IPS-18a (cell line): ENCODE measurements at regions not wholly inside any gene's neighbourhood (a gene's known extent, or its start where the extent isn't known, plus 50 kb on each side); places are given as distances from the start of the nearest gene placed in this dataset.

Experiments used
- H3K27ac ChIP-seq: one replicate; pipeline ENCODE4 v1.5.1; 2013; ENCODE audit warnings: low read length
- H3K27me3 ChIP-seq: one replicate; pipeline ENCODE4 v1.6.1; 2013; ENCODE audit warnings: mild to moderate bottlenecking, low read length; ENCODE audit not compliant: control insufficient read depth, insufficient read depth
- H3K36me3 ChIP-seq: one replicate; pipeline ENCODE4 v1.6.1; 2013; ENCODE audit warnings: low read depth, low read length; ENCODE audit not compliant: control insufficient read depth
- H3K4me1 ChIP-seq: one replicate; pipeline ENCODE4 v1.6.1; 2013; ENCODE audit warnings: low read depth, low read length; ENCODE audit not compliant: control insufficient read depth
- H3K4me3 ChIP-seq: one replicate; pipeline ENCODE4 v1.5.1; 2013; ENCODE audit warnings: low read length
- H3K9ac ChIP-seq: one replicate; pipeline ENCODE4 v1.6.1; 2013; ENCODE audit warnings: mild to moderate bottlenecking, low read length, moderate library complexity
- H3K9me3 ChIP-seq: one replicate; pipeline ENCODE4 v1.6.1; 2013; ENCODE audit warnings: low read depth, low read length; ENCODE audit not compliant: control insufficient read depth

DNA sequence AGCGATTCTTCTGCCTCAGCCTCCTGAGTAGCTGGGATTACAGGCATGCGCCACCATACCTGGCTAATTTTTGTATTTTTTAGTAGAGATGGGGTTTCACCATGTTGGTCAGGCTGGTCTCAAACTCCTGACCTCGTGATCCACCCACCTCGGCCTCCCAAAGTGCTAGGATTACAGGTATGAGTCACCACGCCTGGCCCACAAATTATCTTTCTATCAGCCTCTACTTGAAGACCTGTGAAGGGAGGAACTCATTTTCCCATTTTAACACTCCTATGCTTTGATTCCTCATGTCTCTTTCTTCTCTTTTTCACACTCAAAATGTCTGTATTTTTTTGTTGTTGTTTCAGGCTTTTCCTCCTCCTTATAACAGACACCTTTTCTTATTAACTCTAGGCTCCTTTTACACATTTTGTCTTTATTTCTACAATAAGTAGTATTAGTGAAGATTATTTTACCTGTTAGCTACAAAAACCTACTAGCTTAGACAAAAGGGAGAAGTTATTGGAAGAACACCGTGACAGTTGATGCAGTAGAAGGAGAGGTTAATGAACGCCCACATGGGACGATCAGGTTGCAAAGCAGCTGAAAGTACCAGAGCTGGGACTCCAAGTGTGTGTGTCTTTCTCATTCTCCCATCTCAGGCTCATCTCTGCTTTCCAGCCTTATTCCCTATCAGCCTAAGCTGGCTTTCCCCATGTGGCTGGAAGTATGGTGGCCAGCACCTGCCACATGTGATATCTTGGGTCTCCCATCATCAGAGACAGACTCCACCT, 97.6 kb upstream of the AGAP1 start:
- Histone ChIP-seq H3K9me3 (no peaks in the 10 kb centered on the region), H3K27ac (no peak overlapping the region)

DNA sequence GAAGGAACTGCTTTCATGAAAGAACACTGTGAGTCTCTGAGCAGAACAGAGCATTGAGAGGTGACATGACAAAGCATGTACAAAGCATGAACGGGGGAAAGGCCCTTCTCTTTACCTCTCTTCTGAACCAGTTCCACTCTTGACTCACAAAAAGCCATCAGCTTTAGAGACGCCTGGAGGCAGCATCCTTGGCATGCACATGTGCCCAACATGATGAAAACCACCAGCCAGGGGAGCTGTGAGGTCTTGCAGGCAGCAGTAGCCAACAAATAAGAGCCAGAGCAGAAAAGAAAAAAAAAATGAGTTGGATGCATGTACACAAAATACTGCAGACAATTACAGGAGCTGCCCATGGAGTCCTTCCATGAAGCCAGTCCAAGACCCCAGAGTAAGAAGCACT, 95.5 kb upstream of the AGAP1 start:
- Histone ChIP-seq H3K4me3 (no peak overlapping the region), H3K4me1 (peaks cover 9% of the 10 kb centered on the region), H3K27me3 (no peaks in the 10 kb centered on the region), H3K9ac (no peak overlapping the region), H3K36me3 (no peaks in the 10 kb centered on the region), H3K9me3 (no peaks in the 10 kb centered on the region), H3K27ac (no peak overlapping the region)

More for the DNA sequence above, 97.6 kb upstream of the AGAP1 start:
- no peaks in the 10 kb centered on the region for H3K27me3 ChIP-seq
- no peak overlapping the region for H3K9ac ChIP-seq
- no peaks in the 10 kb centered on the region for H3K36me3 ChIP-seq
- H3K4me3 ChIP-seq, result no peak overlapping the region
- H3K4me1 ChIP-seq, result no peaks in the 10 kb centered on the region

DNA sequence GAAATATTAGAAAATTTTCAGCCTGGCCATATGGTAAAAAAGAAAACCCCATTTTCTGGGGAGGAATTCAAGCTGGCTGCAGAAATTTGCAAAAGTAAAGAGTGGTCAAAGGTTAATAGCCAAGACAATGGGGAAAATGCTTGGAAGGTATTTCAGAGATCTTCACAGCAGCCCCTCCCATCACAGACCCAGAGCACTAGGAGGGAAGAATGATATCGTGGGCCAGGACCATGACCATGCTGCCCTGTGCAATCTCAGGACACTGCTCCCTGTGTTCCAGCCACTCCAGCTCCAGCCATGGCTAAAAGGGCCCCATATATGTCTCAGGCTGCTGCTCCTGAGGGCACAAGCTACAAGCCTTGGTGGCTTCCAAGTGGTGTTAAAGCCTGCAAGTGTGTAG, 93.9 kb upstream of the AGAP1 start:
- Histone ChIP-seq H3K4me3 (no peak overlapping the region), H3K9me3 (no peaks in the 10 kb centered on the region), H3K36me3 (no peaks in the 10 kb centered on the region), H3K9ac (no peak overlapping the region), H3K4me1 (peaks cover 9% of the 10 kb centered on the region), H3K27ac (no peak overlapping the region), H3K27me3 (no peaks in the 10 kb centered on the region)

DNA sequence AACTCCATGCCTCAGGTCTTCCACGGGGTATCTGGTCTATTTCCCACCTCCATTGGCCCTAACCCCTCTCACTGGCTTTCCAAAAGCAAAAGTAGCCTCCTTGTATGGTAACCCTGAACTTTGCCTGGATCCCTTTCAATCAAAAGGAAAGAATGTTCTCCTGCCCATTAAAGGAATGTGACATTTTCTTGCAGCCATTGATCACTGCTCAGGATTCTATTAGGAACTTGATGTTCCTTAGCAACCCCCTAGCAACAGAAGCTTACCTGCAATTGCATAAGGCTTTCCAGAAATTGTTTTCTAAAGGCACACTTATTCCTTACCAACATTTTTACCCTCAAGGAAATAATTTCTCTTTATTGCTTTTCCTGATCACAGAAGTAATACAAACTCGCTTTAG, 91.4 kb upstream of the AGAP1 start:
- Histone ChIP-seq H3K4me1 (peaks cover 9% of the 10 kb centered on the region), H3K9ac (no peak overlapping the region), H3K9me3 (no peaks in the 10 kb centered on the region), H3K27me3 (no peaks in the 10 kb centered on the region), H3K27ac (no peak overlapping the region), H3K36me3 (no peaks in the 10 kb centered on the region), H3K4me3 (no peak overlapping the region)

DNA sequence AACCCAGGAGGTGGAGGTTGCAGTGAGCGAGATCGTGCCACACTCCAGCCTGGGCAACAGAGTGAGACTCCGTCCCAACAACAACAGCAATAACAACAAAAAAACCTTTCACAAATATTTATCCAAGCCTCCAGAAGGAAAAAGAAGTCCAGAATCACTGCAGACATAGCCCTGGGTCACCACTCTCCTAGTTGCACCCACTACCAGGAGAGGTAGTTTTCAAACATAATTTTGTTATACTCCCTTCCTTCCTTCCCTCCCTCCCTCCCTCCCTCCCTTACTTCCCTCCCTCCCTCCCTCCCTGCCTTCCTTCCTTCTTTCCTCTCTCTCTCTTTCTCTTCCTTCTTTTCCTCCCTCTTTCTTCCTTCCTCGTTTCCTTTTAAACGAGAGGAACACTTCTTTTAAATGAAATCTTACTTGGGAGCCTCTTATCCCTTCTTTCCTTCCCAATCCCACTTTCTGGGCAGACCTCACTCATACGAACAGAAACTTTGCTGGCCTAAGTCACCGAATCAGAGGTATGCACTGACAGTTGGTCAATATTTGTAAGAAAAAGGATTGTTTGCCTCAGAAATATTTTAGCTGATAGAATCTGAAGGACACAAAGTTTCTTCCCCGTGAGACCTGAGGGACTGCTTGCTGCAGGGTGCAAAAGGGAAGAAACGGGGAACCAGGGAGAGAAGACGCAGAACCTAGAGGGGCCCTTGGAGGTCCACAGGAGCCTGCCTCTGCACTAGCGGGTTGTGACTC, 88.1 kb upstream of the AGAP1 start:
- no peaks in the 10 kb centered on the region for H3K36me3 ChIP-seq
- H3K4me3 ChIP-seq, result no peak overlapping the region
- no peak overlapping the region for H3K9ac ChIP-seq
- no peak overlapping the region for H3K27ac ChIP-seq
- H3K9me3 ChIP-seq, result no peaks in the 10 kb centered on the region
- H3K27me3 ChIP-seq, result no peaks in the 10 kb centered on the region
- H3K4me1 ChIP-seq, result peaks cover 9% of the 10 kb centered on the region

DNA sequence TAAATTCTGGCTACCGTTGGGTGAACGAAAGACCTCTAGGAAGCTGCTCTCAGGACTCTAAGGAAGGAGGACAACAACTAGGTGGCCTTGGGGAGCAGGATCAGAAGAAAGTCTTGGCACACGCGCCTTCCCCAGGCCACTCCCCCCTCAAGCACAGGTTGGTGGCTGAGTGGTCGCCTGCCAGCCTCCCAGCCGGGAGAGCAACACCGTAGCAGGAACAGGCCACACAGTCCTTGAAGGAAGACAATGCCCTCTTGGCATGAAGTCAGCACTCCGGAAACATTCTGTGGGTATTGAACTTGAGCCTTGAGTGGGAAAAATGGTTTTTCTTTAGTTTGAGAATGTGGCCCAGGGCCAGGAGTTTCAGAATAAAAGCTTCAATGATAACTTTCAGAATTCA, 87.4 kb upstream of the AGAP1 start:
- H3K9me3 ChIP-seq, result no peaks in the 10 kb centered on the region
- no peaks in the 10 kb centered on the region for H3K27me3 ChIP-seq
- H3K27ac ChIP-seq, result no peak overlapping the region
- H3K4me1 ChIP-seq, result peaks cover 9% of the 10 kb centered on the region
- H3K36me3 ChIP-seq, result no peaks in the 10 kb centered on the region
- H3K4me3 ChIP-seq, result no peak overlapping the region
- no peak overlapping the region for H3K9ac ChIP-seq

DNA sequence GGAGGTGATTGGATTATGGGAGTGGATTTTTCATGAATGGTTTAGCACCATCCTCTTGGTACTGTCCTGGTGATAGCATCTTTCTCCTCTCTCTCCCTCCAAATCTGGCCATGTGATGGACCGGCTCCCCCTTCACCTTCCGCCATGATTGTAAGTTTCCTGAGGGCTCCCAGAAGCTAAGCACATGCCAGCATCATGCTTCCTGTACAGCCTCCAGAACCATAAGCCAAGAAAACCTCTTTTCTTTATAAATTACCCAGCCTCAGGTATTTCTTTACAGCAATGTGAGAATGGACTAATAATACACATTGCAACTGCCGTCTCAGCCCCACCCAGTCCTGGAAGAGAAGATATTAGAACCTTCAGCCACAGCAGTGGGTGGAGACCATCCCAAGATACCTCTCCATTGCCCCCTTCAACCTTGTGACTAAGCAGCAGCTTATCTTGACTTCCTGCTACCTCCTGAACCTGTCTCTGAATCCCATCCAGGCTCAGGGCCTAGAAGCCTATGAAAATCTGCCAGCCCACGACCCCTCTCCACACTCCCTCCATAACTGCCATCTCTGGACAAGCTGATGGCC, 81.8 kb upstream of the AGAP1 start:
- Histone ChIP-seq H3K4me1 (no peaks in the 10 kb centered on the region), H3K4me3 (no peak overlapping the region), H3K27ac (no peak overlapping the region)

DNA sequence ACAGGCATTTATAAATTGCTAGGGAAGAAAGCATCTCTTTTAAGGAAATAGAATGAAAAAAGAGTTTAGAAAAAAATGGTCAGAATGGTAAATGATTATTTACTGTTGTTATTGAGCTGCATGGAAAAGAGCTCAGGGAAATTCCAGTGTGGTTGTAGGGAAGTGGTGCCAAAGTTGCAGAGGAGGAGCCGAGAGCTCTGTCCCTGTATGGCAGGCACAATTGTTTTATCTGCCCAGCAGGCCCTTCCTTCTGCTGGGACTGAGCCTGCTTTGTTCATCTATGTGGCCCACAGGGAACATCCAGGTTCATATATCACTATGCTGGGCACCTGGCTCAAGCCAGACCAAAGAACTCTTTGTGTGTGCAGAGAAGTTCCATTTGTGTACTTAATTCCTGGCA, 80.8 kb upstream of the AGAP1 start:
- no peak overlapping the region for H3K9ac ChIP-seq
- no peaks in the 10 kb centered on the region for H3K36me3 ChIP-seq
- no peak overlapping the region for H3K4me3 ChIP-seq
- no peak overlapping the region for H3K27ac ChIP-seq
- no peaks in the 10 kb centered on the region for H3K9me3 ChIP-seq
- no peaks in the 10 kb centered on the region for H3K4me1 ChIP-seq
- H3K27me3 ChIP-seq, result no peaks in the 10 kb centered on the region

More for the DNA sequence above, 81.8 kb upstream of the AGAP1 start:
- Histone ChIP-seq H3K27me3 (no peaks in the 10 kb centered on the region), H3K36me3 (no peaks in the 10 kb centered on the region), H3K9ac (no peak overlapping the region), H3K9me3 (no peaks in the 10 kb centered on the region)

DNA sequence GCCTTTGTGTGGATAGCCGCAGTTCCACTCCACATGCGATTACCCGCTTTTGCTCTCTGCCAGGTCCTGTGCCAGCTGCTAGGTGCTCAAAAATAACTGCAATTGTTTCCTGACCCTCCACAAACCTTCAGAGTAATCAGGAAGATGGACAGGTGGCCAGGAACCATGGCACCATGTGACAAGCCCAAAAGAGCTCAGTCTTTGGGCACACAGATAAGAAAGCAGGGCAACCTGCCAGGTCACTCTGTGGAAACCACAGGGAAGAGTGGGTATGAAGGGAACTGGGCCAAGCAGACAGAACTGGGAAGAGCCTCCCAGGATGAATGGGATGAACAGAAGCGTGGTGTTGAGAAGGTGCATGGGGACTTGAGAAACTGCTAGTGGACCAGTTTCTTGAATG, 79.4 kb upstream of the AGAP1 start:
- no peaks in the 10 kb centered on the region for H3K4me1 ChIP-seq
- H3K27me3 ChIP-seq, result no peaks in the 10 kb centered on the region
- H3K9ac ChIP-seq, result no peak overlapping the region
- H3K4me3 ChIP-seq, result no peak overlapping the region
- no peak overlapping the region for H3K27ac ChIP-seq
- no peaks in the 10 kb centered on the region for H3K9me3 ChIP-seq
- no peaks in the 10 kb centered on the region for H3K36me3 ChIP-seq

DNA sequence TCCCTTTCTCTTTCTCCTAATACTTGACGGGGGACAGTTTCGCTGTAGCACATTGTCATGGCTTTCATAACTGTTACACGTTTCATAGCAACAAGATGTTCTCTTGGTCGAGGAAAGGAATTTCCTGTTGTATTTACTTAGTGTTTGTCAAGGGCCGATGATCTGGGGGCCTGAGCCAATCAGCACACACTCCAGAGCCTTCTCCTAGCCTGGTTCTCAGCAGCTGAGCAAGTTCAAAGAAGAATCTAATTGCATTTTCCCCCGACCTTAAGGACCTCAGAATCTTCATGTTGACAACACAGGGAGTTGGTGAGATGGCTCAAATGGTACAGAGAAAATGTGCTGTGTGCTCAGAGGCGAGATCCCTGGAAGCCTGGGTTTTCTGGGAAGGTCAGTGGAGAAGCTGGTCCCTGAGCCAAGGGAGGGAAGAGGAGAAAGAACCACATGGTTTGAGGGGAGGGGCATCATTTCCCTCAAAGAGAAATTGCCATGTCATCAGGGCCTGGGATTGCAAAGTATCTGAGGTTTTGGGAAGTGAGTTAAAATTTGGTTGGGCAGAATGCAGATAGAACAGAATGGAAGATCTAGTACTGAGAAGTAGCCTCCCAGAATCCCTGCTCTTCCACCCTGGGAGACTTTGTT, 76.9 kb upstream of the AGAP1 start:
- Histone ChIP-seq H3K4me1 (no peaks in the 10 kb centered on the region), H3K4me3 (no peak overlapping the region), H3K36me3 (no peaks in the 10 kb centered on the region), H3K27me3 (no peaks in the 10 kb centered on the region), H3K9ac (no peak overlapping the region), H3K9me3 (no peaks in the 10 kb centered on the region), H3K27ac (no peak overlapping the region)

DNA sequence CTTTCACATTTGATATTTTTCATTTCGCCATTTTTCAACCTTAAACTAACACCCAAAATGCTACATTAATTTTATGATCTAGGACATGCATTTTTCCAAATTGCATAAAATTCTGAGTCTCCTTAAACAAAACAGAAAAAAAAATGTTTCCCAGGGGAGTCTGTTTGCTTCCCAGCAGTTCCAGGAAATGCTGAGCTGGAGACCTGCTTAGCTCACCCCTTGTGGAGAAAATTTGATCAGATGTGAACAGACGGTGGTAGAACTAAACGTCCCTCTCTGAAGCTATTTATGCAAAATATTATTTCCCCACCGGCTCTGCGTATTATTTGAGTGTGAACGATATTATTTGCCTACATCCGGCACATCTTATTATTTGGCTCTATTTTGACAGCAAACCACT, 74.9 kb upstream of the AGAP1 start:
- Histone ChIP-seq H3K9me3 (no peaks in the 10 kb centered on the region), H3K9ac (no peak overlapping the region), H3K27me3 (no peaks in the 10 kb centered on the region), H3K27ac (no peak overlapping the region), H3K36me3 (no peaks in the 10 kb centered on the region), H3K4me3 (no peak overlapping the region), H3K4me1 (no peaks in the 10 kb centered on the region)
